Naive thymus-derived CD8-positive, alpha-beta T cell (primary cell): ENCODE measurements at regions not wholly inside any gene's neighbourhood (a gene's known extent, or its start where the extent isn't known, plus 50 kb on each side); places are given as distances from the start of the nearest gene placed in this dataset.

Source experiments
- ATAC-seq, 2 donors: fragments of 150-1000 bp; cut with Tn5 transposase in 1 of 2; sonication (Bioruptor Pico), chemical (Tn5 transposase) in 1 of 2; 1 replicate in 1 of 2; 2 replicates in 1 of 2; pipeline ENCODE4 v1.10.0; 2021; ENCODE audit warnings: mild to moderate bottlenecking in 2 of 2, moderate library complexity in 2 of 2
- POLR2A ChIA-PET: fragments of 350-600 bp; sonication (Branson Sonifier 250); formaldehyde crosslinking; loops from one replicate; lab custom pipeline; 2021; ENCODE audit warnings: antibody characterized with exemption; lab: Charles Lee
- DNase-seq, 10 donors: peaks; one replicate each; pipeline versions ENCODE4 v3.0.0 to v3.0.0-alpha.2; 2020 to 2022
- H3K27ac Mint-ChIP-seq, 10 donors: one replicate each; pipeline ENCODE4 v1.8.0; 2020 to 2022; ENCODE audit warnings: mild to moderate bottlenecking in 10 of 10, mixed read lengths in 10 of 10, moderate library complexity in 4 of 10, inconsistent platforms in 1 of 10
- H3K27me3 Mint-ChIP-seq, 5 donors: one replicate each; pipeline ENCODE4 v1.8.0; 2021 to 2022; ENCODE audit warnings: mixed read lengths in 5 of 5
- H3K36me3 Mint-ChIP-seq, 3 donors: one replicate each; pipeline ENCODE4 v1.8.0; 2020 to 2022; ENCODE audit warnings: mixed read lengths in 3 of 3, mild to moderate bottlenecking in 2 of 3, inconsistent platforms in 1 of 3
- H3K4me1 Mint-ChIP-seq, 4 donors: one replicate each; pipeline ENCODE4 v1.8.0; 2021 to 2022; ENCODE audit warnings: mixed read lengths in 4 of 4
- H3K4me3 Mint-ChIP-seq, 10 donors: one replicate each; pipeline ENCODE4 v1.8.0; 2020 to 2022; ENCODE audit warnings: mild to moderate bottlenecking in 10 of 10, mixed read lengths in 10 of 10, moderate library complexity in 6 of 10, inconsistent platforms in 1 of 10
- H3K9me3 Mint-ChIP-seq, 9 donors: one replicate each; pipeline ENCODE4 v1.8.0; 2020 to 2022; ENCODE audit warnings: mixed read lengths in 9 of 9, mild to moderate bottlenecking in 3 of 9, inconsistent platforms in 1 of 9, moderate library complexity in 1 of 9

GRCh38 chr14:29351996-29352705, 575.5 kb downstream of the PRKD1 start:
- no peaks in the 10 kb centered on the region for H3K36me3 Mint-ChIP-seq
- H3K4me1 Mint-ChIP-seq, result no peaks in the 10 kb centered on the region
- POLR2A ChIA-PET, result no interaction called here
- H3K27ac Mint-ChIP-seq, result no peak overlapping the region
- H3K9me3 Mint-ChIP-seq, result peaks cover 0 to 12% (median 3%) of the 10 kb centered on the region in 9 donors
- ATAC-seq, result no peak
- H3K27me3 Mint-ChIP-seq, result no peaks in the 10 kb centered on the region
- no peak for DNase-seq
- no peak overlapping the region for H3K4me3 Mint-ChIP-seq

DNA sequence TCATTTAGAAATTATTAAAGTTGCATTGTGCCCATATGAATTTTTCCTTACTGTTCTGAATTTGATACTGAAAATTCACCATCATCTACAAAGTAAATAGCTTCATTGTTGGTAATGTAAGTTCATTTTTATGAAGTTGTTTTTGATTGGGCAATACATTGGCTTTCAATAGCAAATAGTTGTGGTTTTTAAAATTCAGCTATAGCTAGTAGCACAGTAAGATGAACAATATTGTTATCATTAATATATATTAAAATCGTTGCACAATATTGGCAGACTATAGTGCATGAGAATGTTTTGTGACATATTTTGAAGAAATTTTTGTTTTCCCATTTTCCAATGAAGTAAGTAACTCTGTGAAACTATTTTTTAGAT, 575.0 kb downstream of the PRKD1 start:
- Mint-ChIP-seq H3K9me3 (peaks cover 0 to 13% (median 5%) of the 10 kb centered on the region in 9 donors), H3K36me3 (no peaks in the 10 kb centered on the region), H3K4me1 (no peaks in the 10 kb centered on the region), H3K27me3 (no peaks in the 10 kb centered on the region), H3K27ac (no peak overlapping the region), H3K4me3 (no peak overlapping the region)
- POLR2A ChIA-PET, result no interaction called here
- ATAC-seq (no peak), DNase-seq (no peak)

- POLR2A ChIA-PET, result no interaction called here
- peaks cover 0 to 18% (median 5%) of the 10 kb centered on the region in 9 donors for H3K9me3 Mint-ChIP-seq
- H3K36me3 Mint-ChIP-seq, result no peaks in the 10 kb centered on the region
- ATAC-seq (no peak), DNase-seq (no peak)
- H3K27me3 Mint-ChIP-seq, result no peaks in the 10 kb centered on the region
- no peak overlapping the region for H3K27ac Mint-ChIP-seq
- no peaks in the 10 kb centered on the region for H3K4me1 Mint-ChIP-seq
- H3K4me3 Mint-ChIP-seq, result no peak overlapping the region
These were observed 574.1 kb downstream of the PRKD1 start for GRCh38 chr14:29353513-29353912.

DNA sequence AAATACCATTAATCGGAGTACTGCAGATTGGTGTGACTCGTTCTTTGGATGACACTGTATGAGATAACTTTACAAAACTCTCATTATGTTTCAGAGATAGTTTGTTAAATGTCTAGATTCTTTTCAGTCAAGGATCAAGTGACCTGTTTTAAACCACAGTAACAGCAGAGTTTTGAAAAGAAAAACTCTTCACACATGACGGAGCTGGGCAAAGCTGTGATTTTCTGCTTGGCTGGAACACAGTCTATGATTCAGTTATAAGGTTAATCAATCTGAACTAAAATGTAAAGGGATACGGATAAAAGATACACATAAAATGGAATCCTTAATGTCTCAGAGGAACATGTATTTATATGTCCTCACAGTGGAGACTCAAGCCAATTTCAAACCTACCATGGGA, 573.2 kb downstream of the PRKD1 start:
- Mint-ChIP-seq H3K36me3 (no peaks in the 10 kb centered on the region), H3K27ac (no peak overlapping the region)

GRCh38 chr14:29355331-29355730, 572.3 kb downstream of the PRKD1 start:
- Mint-ChIP-seq H3K27me3 (no peaks in the 10 kb centered on the region), H3K4me1 (no peaks in the 10 kb centered on the region), H3K9me3 (peaks cover 0 to 19% (median 5%) of the 10 kb centered on the region in 9 donors), H3K36me3 (no peaks in the 10 kb centered on the region), H3K27ac (no peak overlapping the region), H3K4me3 (no peak overlapping the region)
- ATAC-seq (no peak), DNase-seq (no peak)
- POLR2A ChIA-PET, result no interaction called here

More for the DNA sequence above, 573.2 kb downstream of the PRKD1 start:
- no peak for DNase-seq
- POLR2A ChIA-PET, result no interaction called here
- H3K4me1 Mint-ChIP-seq, result no peaks in the 10 kb centered on the region
- no peak for ATAC-seq
- H3K9me3 Mint-ChIP-seq, result peaks cover 0 to 19% (median 5%) of the 10 kb centered on the region in 9 donors
- no peak overlapping the region for H3K4me3 Mint-ChIP-seq
- H3K27me3 Mint-ChIP-seq, result no peaks in the 10 kb centered on the region

DNA sequence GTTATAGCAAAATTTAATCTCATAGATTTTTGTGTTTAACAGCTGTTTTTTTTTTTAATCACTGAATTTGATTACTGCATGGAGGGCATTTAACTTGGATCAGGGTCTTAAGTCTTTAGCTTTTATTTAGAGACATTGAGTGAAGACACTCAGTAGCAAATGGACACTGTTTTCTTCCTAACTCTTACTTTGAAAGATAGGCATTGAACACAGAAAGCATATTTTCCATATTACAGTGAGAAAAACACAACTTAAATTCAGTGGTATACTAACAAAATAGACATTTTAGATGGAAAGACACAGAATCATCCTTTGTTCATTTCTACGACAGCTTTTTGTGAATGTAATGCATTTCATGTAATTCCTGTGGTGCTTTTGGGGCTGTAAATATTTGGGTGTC, 571.8 kb downstream of the PRKD1 start:
- no peaks in the 10 kb centered on the region for H3K36me3 Mint-ChIP-seq
- H3K9me3 Mint-ChIP-seq, result peaks cover 0 to 19% (median 5%) of the 10 kb centered on the region in 9 donors
- DNase-seq, result no peak
- no peak overlapping the region for H3K4me3 Mint-ChIP-seq
- H3K27me3 Mint-ChIP-seq, result no peaks in the 10 kb centered on the region
- no peaks in the 10 kb centered on the region for H3K4me1 Mint-ChIP-seq
- no peak overlapping the region for H3K27ac Mint-ChIP-seq
- POLR2A ChIA-PET, result no interaction called here
- no peak for ATAC-seq

DNA sequence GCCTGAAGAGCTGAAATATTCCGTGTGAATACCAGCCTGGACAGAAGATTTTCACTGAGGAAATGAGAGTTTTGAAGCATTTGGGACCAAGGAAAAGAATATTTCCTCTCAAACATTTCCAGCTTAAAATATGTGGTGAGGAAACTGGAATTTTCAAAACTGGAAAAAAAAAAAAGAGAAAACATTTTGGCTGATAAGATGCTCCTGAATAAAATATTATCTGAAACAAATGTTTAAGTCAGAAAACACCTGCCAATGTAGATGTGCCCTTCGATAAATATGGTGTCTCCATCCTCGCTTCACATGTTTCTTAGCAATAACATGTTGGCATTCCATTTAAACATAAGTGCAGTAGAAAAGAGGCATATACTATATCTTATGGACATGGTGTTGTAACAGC, 567.0 kb downstream of the PRKD1 start:
- POLR2A ChIA-PET, result no interaction called here
- no peak for ATAC-seq

DNA sequence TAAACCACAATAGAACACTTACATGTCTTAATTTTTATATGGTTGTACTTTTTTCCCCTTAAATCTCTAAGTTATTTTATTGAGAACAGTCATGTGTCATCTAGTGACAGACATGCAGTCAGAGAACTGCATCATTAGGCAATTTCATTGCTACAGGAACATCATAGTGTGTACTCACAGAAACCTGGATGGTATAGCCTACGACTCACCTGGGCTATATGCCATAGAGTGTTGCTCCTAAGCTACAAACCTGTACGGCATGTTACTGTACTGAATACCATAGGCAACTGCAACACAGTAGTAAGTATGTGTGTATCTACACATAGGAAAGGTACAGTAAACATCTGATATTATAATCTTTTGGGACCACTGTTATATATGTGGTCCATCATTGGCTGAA, 557.6 kb downstream of the PRKD1 start:
- Mint-ChIP-seq H3K4me3 (no peak overlapping the region), H3K36me3 (peaks cover 0 to under 1% (median 0%) of the 10 kb centered on the region in 3 donors), H3K4me1 (no peaks in the 10 kb centered on the region), H3K27me3 (no peaks in the 10 kb centered on the region), H3K9me3 (peaks cover 0 to 18% (median 6%) of the 10 kb centered on the region in 9 donors), H3K27ac (no peak overlapping the region)
- POLR2A ChIA-PET, result no interaction called here
- ATAC-seq (no peak), DNase-seq (no peak)

More for the DNA sequence above, 567.0 kb downstream of the PRKD1 start:
- Mint-ChIP-seq H3K4me1 (no peaks in the 10 kb centered on the region), H3K27ac (no peak overlapping the region), H3K9me3 (peaks cover 3 to 22% (median 14%) of the 10 kb centered on the region in 9 donors), H3K36me3 (peaks cover 0 to 4% (median 0%) of the 10 kb centered on the region in 3 donors), H3K27me3 (no peaks in the 10 kb centered on the region), H3K4me3 (no peak overlapping the region)
- no peak for DNase-seq

DNA sequence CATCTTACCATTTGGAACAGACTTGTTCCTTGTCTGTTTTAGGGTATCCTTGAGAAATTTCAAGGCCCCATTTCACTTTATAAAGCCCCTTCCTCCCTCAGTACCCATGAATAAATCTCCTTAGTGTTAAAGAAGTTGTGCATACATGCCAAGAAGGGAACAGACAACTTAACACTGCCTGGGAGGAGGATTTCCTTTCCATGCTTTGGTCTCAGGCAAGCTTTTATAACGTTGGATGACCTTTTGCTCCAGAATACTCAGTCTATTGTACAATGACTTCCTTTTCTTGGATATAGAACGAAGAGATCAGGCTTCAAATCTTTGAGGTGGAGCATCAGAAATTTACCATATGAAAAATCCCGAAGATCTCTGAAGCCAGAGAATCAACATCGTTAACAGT, 551.4 kb downstream of the PRKD1 start:
- H3K27ac Mint-ChIP-seq, result no peak overlapping the region
- POLR2A ChIA-PET, result no interaction called here
- H3K9me3 Mint-ChIP-seq, result peaks cover 0 to 17% (median 4%) of the 10 kb centered on the region in 9 donors

GRCh38 chr14:29380826-29381225, 546.8 kb downstream of the PRKD1 start:
- POLR2A ChIA-PET, result no interaction called here
- DNase-seq (no peak), ATAC-seq (no peak)
- Mint-ChIP-seq H3K9me3 (peaks cover 0 to 17% (median 0%) of the 10 kb centered on the region in 9 donors), H3K4me3 (no peak overlapping the region), H3K36me3 (no peaks in the 10 kb centered on the region), H3K4me1 (no peaks in the 10 kb centered on the region), H3K27ac (no peak overlapping the region), H3K27me3 (no peaks in the 10 kb centered on the region)

More for the DNA sequence above, 551.4 kb downstream of the PRKD1 start:
- ATAC-seq (no peak), DNase-seq (no peak)
- Mint-ChIP-seq H3K4me1 (no peaks in the 10 kb centered on the region), H3K36me3 (no peaks in the 10 kb centered on the region), H3K27me3 (no peaks in the 10 kb centered on the region), H3K4me3 (no peak overlapping the region)

GRCh38 chr14:29388571-29388970, 539.1 kb downstream of the PRKD1 start:
- Mint-ChIP-seq H3K27ac (no peak overlapping the region), H3K9me3 (peaks cover 0 to 18% (median 5%) of the 10 kb centered on the region in 9 donors), H3K27me3 (no peaks in the 10 kb centered on the region)

GRCh38 chr14:29390081-29390832, 537.4 kb downstream of the PRKD1 start:
- H3K9me3 Mint-ChIP-seq, result peaks cover 0 to 22% (median 5%) of the 10 kb centered on the region in 9 donors
- H3K4me3 Mint-ChIP-seq, result no peak overlapping the region
- POLR2A ChIA-PET, result no interaction called here
- ATAC-seq (no peak), DNase-seq (no peak)
- H3K36me3 Mint-ChIP-seq, result no peaks in the 10 kb centered on the region
- no peak overlapping the region for H3K27ac Mint-ChIP-seq
- no peaks in the 10 kb centered on the region for H3K27me3 Mint-ChIP-seq
- no peaks in the 10 kb centered on the region for H3K4me1 Mint-ChIP-seq

More at GRCh38 chr14:29388571-29388970, 539.1 kb downstream of the PRKD1 start:
- H3K36me3 Mint-ChIP-seq, result no peaks in the 10 kb centered on the region
- DNase-seq (no peak), ATAC-seq (no peak)
- POLR2A ChIA-PET, result no interaction called here
- H3K4me3 Mint-ChIP-seq, result no peak overlapping the region
- no peaks in the 10 kb centered on the region for H3K4me1 Mint-ChIP-seq

DNA sequence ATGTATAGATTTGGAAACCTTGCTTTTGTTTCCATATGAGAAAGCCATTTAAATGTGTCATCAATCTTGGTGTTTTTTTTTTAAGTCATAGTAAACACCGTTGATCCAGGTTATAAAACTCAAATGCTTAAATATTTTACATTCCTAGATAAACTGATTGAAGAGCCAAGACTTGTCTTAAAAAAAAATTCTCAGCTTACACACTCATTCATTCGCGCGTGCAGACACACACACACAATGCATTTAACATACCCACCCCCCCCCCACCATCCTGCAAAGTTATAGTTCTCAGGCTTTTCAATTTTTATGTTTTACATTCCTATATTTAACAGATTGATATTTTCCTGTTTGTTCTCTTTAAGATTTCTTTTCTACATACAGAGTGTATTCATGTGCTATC, 536.4 kb downstream of the PRKD1 start:
- ATAC-seq (no peak), DNase-seq (no peak)
- Mint-ChIP-seq H3K9me3 (peaks cover 0 to 19% (median 7%) of the 10 kb centered on the region in 9 donors), H3K36me3 (no peaks in the 10 kb centered on the region), H3K4me3 (no peak overlapping the region), H3K27ac (no peak overlapping the region), H3K4me1 (no peaks in the 10 kb centered on the region), H3K27me3 (no peaks in the 10 kb centered on the region)
- POLR2A ChIA-PET, result no interaction called here
